ENCODE measurements at regions not wholly inside any gene's neighbourhood (a gene's known extent, or its start where the extent isn't known, plus 50 kb on each side); places are given as distances from the start of the nearest gene placed in this dataset.

GRCh38 chr5:159459132-159459627 lies 128.9 kb upstream of the IL12B start:
- Histone ChIP-seq H3K4me3 (ENCODE audit: low read depth, low read length) (no peak overlapping the region), H3K4me1 (ENCODE audit: control insufficient read depth, insufficient read depth, low read length) (no peaks in the 10 kb centered on the region), H3K9ac (ENCODE audit: low read depth, low read length) (no peak overlapping the region), H3K9me3 (ENCODE audit: control insufficient read depth, insufficient read depth, low read length) (no peaks in the 10 kb centered on the region), H3K27me3 (ENCODE audit: control insufficient read depth, insufficient read depth, low read length) (no peaks in the 10 kb centered on the region), H3K36me3 (ENCODE audit: control insufficient read depth, insufficient read depth, low read length) (no peaks in the 10 kb centered on the region)

GRCh38 chr5:159459951-159460538 lies 129.8 kb upstream of the IL12B start:
- H3K4me3 ChIP-seq (ENCODE audit: low read depth, low read length), result no peak overlapping the region
- H3K9ac ChIP-seq (ENCODE audit: low read depth, low read length), result no peak overlapping the region
- no peaks in the 10 kb centered on the region for H3K36me3 ChIP-seq (ENCODE audit: control insufficient read depth, insufficient read depth, low read length)
- H3K4me1 ChIP-seq (ENCODE audit: control insufficient read depth, insufficient read depth, low read length), result no peaks in the 10 kb centered on the region
- H3K27me3 ChIP-seq (ENCODE audit: control insufficient read depth, insufficient read depth, low read length), result no peaks in the 10 kb centered on the region
- H3K9me3 ChIP-seq (ENCODE audit: control insufficient read depth, insufficient read depth, low read length), result no peaks in the 10 kb centered on the region

GRCh38 chr5:159463590-159464321 lies 133.5 kb upstream of the IL12B start:
- H3K36me3 ChIP-seq (ENCODE audit: control insufficient read depth, insufficient read depth, low read length), result no peaks in the 10 kb centered on the region
- H3K27me3 ChIP-seq (ENCODE audit: control insufficient read depth, insufficient read depth, low read length), result no peaks in the 10 kb centered on the region
- no peak overlapping the region for H3K9ac ChIP-seq (ENCODE audit: low read depth, low read length)
- no peak overlapping the region for H3K4me3 ChIP-seq (ENCODE audit: low read depth, low read length)
- no peaks in the 10 kb centered on the region for H3K4me1 ChIP-seq (ENCODE audit: control insufficient read depth, insufficient read depth, low read length)
- no peaks in the 10 kb centered on the region for H3K9me3 ChIP-seq (ENCODE audit: control insufficient read depth, insufficient read depth, low read length)

- H3K9me3 ChIP-seq (ENCODE audit: control insufficient read depth, insufficient read depth, low read length), result no peaks in the 10 kb centered on the region
- H3K4me3 ChIP-seq (ENCODE audit: low read depth, low read length), result no peak overlapping the region
- no peaks in the 10 kb centered on the region for H3K36me3 ChIP-seq (ENCODE audit: control insufficient read depth, insufficient read depth, low read length)
- no peaks in the 10 kb centered on the region for H3K4me1 ChIP-seq (ENCODE audit: control insufficient read depth, insufficient read depth, low read length)
- no peaks in the 10 kb centered on the region for H3K27me3 ChIP-seq (ENCODE audit: control insufficient read depth, insufficient read depth, low read length)
- H3K9ac ChIP-seq (ENCODE audit: low read depth, low read length), result no peak overlapping the region
Measured at GRCh38 chr5:159465604-159466003, 135.3 kb upstream of the IL12B start.

- Histone ChIP-seq H3K9ac (ENCODE audit: low read depth, low read length) (no peak overlapping the region), H3K9me3 (ENCODE audit: control insufficient read depth, insufficient read depth, low read length) (no peaks in the 10 kb centered on the region), H3K27me3 (ENCODE audit: control insufficient read depth, insufficient read depth, low read length) (no peaks in the 10 kb centered on the region), H3K4me3 (ENCODE audit: low read depth, low read length) (no peak overlapping the region), H3K4me1 (ENCODE audit: control insufficient read depth, insufficient read depth, low read length) (no peaks in the 10 kb centered on the region), H3K36me3 (ENCODE audit: control insufficient read depth, insufficient read depth, low read length) (no peaks in the 10 kb centered on the region)
Measured at GRCh38 chr5:159467666-159468065, 137.4 kb upstream of the IL12B start.

GRCh38 chr5:159469496-159470372 lies 139.4 kb upstream of the IL12B start:
- no peaks in the 10 kb centered on the region for H3K4me1 ChIP-seq (ENCODE audit: control insufficient read depth, insufficient read depth, low read length)
- H3K36me3 ChIP-seq (ENCODE audit: control insufficient read depth, insufficient read depth, low read length), result no peaks in the 10 kb centered on the region
- H3K9ac ChIP-seq (ENCODE audit: low read depth, low read length), result no peak overlapping the region
- no peaks in the 10 kb centered on the region for H3K9me3 ChIP-seq (ENCODE audit: control insufficient read depth, insufficient read depth, low read length)
- H3K4me3 ChIP-seq (ENCODE audit: low read depth, low read length), result no peak overlapping the region
- H3K27me3 ChIP-seq (ENCODE audit: control insufficient read depth, insufficient read depth, low read length), result no peaks in the 10 kb centered on the region

GRCh38 chr5:159471904-159472303 lies 141.6 kb upstream of the IL12B start:
- no peaks in the 10 kb centered on the region for H3K9me3 ChIP-seq (ENCODE audit: control insufficient read depth, insufficient read depth, low read length)
- no peaks in the 10 kb centered on the region for H3K36me3 ChIP-seq (ENCODE audit: control insufficient read depth, insufficient read depth, low read length)
- no peaks in the 10 kb centered on the region for H3K4me1 ChIP-seq (ENCODE audit: control insufficient read depth, insufficient read depth, low read length)
- H3K9ac ChIP-seq (ENCODE audit: low read depth, low read length), result no peak overlapping the region
- no peaks in the 10 kb centered on the region for H3K27me3 ChIP-seq (ENCODE audit: control insufficient read depth, insufficient read depth, low read length)
- no peak overlapping the region for H3K4me3 ChIP-seq (ENCODE audit: low read depth, low read length)

- Histone ChIP-seq H3K27me3 (ENCODE audit: control insufficient read depth, insufficient read depth, low read length) (no peaks in the 10 kb centered on the region), H3K4me1 (ENCODE audit: control insufficient read depth, insufficient read depth, low read length) (no peaks in the 10 kb centered on the region), H3K9me3 (ENCODE audit: control insufficient read depth, insufficient read depth, low read length) (no peaks in the 10 kb centered on the region), H3K9ac (ENCODE audit: low read depth, low read length) (no peak overlapping the region), H3K36me3 (ENCODE audit: control insufficient read depth, insufficient read depth, low read length) (no peaks in the 10 kb centered on the region), H3K4me3 (ENCODE audit: low read depth, low read length) (no peak overlapping the region)
Measured at GRCh38 chr5:159475026-159475425, 144.7 kb upstream of the IL12B start.

GRCh38 chr5:159478950-159479349 lies 148.7 kb upstream of the IL12B start:
- Histone ChIP-seq H3K9me3 (ENCODE audit: control insufficient read depth, insufficient read depth, low read length) (no peaks in the 10 kb centered on the region), H3K27me3 (ENCODE audit: control insufficient read depth, insufficient read depth, low read length) (no peaks in the 10 kb centered on the region), H3K4me1 (ENCODE audit: control insufficient read depth, insufficient read depth, low read length) (no peaks in the 10 kb centered on the region), H3K4me3 (ENCODE audit: low read depth, low read length) (no peak overlapping the region), H3K9ac (ENCODE audit: low read depth, low read length) (no peak overlapping the region), H3K36me3 (ENCODE audit: control insufficient read depth, insufficient read depth, low read length) (no peaks in the 10 kb centered on the region)

- H3K36me3 ChIP-seq (ENCODE audit: control insufficient read depth, insufficient read depth, low read length), result no peaks in the 10 kb centered on the region
- no peaks in the 10 kb centered on the region for H3K27me3 ChIP-seq (ENCODE audit: control insufficient read depth, insufficient read depth, low read length)
- H3K9me3 ChIP-seq (ENCODE audit: control insufficient read depth, insufficient read depth, low read length), result no peaks in the 10 kb centered on the region
- no peaks in the 10 kb centered on the region for H3K4me1 ChIP-seq (ENCODE audit: control insufficient read depth, insufficient read depth, low read length)
- no peak overlapping the region for H3K4me3 ChIP-seq (ENCODE audit: low read depth, low read length)
- no peak overlapping the region for H3K9ac ChIP-seq (ENCODE audit: low read depth, low read length)
Measured at GRCh38 chr5:159480849-159481248, 150.6 kb upstream of the IL12B start.

GRCh38 chr5:159481751-159482150 lies 151.5 kb upstream of the IL12B start:
- no peak overlapping the region for H3K9ac ChIP-seq (ENCODE audit: low read depth, low read length)
- H3K4me3 ChIP-seq (ENCODE audit: low read depth, low read length), result no peak overlapping the region
- no peaks in the 10 kb centered on the region for H3K27me3 ChIP-seq (ENCODE audit: control insufficient read depth, insufficient read depth, low read length)
- H3K4me1 ChIP-seq (ENCODE audit: control insufficient read depth, insufficient read depth, low read length), result no peaks in the 10 kb centered on the region
- H3K9me3 ChIP-seq (ENCODE audit: control insufficient read depth, insufficient read depth, low read length), result no peaks in the 10 kb centered on the region
- H3K36me3 ChIP-seq (ENCODE audit: control insufficient read depth, insufficient read depth, low read length), result no peaks in the 10 kb centered on the region

All from iPS-15b (cell line).